T-helper 1 cell treated with Interleukin-12 subunit alpha and Interleukin-12 subunit beta and Interleukin-4 antibody, amounts not matched to agents 30 ng/mL and 1 ng/mL, for 36 hours (primary cell): ENCODE measurements at regions not wholly inside any gene's neighbourhood (a gene's known extent, or its start where the extent isn't known, plus 50 kb on each side); places are given as distances from the start of the nearest gene placed in this dataset.
"Not testable (repeated sequence)": the region's sequence is repeated elsewhere in the genome, so short reads cannot be mapped to it uniquely, and the experiment has no call there.

ENCODE experiments used
- intact Hi-C: fragments of 100-400 bp; cut with micrococcal nuclease; formaldehyde crosslinking; loops from one replicate; pipeline ENCODE4 v1.15.1; 2024

DNA sequence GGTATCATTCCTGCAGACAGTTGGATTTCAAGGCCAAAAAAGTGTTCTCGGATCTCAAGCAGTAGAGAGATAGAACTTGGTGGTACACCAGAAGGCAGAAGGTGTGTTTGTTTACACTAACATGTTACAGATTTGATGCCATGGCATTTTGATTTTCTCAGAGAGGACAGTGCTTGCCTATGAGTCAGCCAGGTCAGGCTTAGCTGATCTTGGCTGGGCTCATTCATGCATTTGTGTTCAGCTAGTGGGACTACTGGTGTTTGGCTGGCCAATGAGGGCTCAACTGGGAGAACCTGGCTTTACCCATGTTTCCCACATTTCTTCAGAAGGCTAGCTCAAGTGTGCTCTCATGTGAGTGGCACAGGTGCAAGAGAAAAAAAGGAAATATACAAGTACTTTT, 162.0 kb downstream of the C1D start:
- intact Hi-C loops: no loop called here

DNA sequence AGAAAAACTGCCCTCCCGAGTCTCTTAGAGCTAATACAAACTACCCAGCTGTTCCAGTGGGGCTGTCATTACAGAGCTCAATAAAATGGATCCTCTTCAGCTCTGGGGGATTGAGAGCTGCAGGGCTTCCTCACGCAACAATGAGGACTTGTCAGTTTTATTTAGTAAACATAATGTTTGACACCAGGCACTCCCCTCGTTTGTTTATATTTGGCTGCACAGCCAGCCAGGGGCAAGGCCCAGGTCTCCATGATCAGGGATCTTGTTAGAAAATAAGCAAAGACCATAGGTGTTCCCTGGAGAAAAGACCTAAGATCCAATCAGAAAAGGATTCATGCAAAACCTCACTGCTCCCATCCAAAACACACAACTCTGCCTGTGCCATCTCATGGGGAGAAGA, 158.2 kb downstream of the C1D start:
- intact Hi-C loops: no loop called here

DNA sequence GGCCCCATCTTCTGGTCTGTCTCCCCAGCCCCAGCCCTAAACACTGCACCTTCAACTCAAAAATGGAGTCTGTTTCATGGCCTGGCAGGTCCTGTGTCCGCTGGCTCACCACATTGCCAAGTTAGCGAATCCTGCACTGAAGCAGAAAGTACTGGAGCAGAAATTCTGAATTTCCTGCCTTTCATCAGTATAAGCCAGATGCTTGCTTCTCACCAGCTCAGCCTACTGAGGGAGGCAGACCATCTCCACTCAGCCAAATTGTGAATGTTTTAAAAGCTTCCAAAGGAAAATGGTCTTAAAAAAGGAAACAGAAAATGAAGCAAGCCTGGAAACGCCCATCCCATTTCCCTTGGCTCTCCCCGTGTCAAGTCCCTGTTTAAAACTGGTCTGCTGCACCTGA, 157.8 kb downstream of the C1D start:
- intact Hi-C loops: no loop called here

DNA sequence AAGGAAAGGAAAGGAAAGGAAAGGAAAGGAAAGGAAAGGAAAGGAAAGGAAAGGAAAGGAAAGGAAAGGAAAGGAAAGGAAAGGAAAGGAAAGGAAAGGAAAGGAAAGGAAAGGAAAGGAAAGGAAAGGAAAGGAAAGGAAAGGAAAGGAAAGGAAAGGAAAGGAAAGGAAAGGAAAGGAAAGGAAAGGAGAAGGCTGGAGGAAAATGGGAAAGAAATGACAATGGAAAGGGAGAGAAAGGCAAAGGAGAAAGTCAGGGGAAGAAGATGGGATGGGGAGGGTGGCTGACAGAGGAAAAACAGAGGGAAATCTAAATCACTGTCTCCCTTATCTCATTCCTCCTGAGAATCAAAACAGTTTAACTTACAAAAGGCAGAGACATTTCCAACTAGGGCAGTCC, 156.3 kb downstream of the C1D start:
- intact Hi-C loops: not testable (repeated sequence)

DNA sequence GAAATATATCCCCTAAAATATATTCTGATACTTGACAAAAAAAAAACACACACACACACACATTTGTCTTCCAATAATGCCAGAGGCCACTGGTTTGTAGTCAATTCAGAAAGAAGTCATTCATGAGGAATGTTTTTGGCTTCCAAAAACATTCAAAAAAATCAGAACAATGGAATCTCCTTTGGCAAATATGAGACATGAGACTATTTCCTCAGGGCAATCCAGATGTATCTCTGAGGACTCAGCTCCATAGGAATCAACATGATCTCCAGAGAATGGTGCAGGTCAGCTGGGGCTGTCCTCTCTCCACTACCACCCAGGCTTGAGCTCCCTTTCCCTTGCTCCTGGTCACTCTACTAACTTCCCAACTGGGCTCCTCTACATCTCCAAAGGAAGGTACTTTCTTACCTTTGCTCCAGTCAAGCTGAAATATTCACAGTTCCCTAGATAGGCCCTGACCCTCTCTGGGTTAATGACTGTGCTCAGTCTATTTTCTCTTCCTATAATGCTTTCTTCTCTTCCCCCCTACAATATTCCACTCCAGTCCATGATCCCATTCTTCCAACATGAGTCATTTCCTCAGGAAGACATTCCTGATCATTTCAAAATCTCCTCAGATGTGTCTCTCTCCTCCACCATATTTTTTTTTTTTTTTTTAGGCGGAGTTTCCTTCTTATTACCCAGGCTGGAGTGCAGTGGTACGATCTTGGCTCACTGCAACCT, 145.3 kb downstream of the C1D start:
- intact Hi-C loops: no loop called here

DNA sequence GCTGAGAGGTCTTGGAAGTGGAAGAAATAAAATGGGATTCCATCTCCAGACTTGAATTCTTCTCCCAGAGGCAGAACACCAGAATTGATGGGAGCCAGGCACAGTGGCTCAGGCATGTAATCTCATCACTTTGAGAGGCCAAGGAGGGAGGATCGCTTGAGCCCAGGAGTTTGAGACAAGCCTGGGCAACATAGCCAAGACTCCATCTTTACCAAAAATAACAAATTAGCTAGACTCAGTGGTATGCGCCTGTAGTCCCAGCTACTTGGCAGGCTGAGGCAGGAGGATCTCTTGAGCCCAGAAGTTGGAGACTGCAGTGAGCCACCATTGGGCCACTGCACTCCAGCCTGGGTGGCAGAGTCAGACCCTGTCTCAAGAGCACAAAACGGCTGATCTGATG, 144.3 kb downstream of the C1D start:
- intact Hi-C loops: no loop called here

DNA sequence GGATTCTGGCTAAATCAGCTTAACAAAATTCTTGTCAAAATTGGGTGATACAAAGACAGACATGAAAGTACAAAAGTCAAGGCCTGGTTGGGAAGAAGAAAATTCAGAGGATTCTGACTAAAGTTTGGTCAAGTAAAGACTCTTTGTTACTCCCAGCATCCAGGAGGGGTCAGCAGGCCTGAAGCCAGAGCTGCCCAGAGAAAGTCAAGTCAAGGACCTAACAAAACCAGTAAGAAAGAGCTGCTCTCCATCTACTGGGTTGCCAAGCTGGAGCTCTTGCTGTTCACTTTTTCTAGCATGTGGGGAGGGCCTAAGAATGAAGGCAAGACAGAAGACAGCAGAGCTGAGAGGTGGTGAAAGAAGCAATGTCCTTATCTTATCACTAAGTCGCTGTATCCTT, 143.3 kb downstream of the C1D start:
- intact Hi-C loops: no loop called here

DNA sequence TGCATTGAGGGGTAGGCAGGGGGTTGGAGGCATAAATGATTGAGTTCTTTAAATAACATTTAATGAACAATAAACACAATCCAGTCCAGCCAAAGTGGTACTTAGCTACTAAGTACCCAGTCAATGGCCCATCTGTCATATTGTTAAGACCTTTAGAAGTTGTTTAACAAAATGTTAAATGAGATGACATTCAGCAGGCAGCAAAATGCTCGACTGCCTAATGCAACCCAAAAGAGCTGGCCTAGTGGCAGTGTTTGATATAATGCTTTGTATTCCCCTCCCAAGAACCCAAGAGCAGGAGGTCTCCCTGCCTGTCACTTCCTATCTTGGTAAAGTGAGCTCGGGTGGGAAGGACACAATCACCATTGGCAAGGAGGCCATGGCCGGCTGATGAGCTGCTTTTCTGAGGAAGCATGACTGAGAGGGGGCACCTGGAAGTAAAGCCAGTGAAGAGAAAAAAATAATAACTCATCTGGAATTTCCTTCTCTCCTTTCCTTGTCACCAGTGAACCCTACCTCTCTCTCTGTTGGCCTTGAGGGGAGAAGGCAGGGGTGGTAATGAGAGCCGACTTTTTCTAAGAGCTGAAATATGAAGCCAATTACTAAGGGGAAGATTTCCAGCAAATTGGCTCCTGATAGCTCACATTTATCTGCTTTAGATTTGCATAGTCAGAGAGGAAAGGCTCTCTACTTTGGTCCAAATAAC, 140.6 kb downstream of the C1D start:
- intact Hi-C loops: no loop called here

DNA sequence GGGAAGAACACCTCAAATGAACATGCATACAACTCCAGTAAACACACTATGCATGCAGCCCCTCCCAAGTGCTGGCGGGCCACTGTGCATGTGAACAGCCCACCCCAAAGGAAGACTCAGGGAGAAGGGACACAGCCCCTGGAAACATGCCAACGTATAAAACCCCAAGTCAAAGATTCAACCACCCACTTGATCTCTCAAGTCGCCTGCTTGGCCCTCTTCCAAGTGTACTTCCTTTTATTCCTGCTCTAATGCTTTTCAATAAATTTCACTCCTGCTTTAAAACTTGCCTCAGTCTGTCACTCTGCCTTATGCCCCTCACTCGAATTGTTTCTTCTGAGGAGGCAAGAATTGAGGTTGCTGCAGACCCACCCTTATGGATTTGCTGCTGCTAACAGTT, 139.1 kb downstream of the C1D start:
- intact Hi-C loops: no loop called here

DNA sequence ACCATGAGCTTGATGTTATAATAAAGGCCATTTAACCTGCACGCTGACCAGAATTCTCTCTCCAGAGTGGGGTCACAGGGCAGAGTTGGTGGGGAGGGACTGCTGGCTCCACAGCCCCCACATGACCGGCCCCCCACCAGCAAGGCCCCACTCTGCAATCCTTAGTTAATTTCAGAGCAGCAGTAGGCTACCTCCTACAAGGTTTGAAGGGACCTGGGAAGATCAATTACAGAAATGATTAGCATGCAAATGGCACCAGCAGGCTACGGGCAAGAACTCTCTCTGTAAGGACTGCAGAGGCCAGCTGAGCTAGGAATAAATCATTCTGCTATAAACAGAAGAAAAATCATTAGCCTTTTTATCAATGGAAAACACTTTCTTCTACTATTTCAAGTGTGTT, 135.3 kb downstream of the C1D start:
- intact Hi-C loops: no loop called here

DNA sequence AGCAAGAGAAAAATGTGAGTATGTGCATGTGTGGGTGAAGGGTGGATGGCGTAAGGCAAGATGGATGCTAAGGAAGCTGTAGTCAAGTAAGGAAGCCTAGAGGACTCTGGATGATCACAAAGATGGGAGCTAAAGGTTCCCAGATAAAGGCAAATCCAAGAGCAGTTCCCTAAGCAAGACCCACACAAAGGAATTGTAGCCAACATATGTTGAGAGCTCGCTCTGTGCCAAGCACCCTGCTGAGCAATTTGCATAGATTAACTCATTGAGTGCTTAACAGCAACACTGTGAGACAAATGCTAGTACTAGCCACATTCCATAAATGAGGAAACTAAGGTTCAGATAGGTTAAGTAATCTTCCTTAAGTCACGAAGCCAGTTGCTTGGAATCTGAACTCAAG, 132.6 kb downstream of the C1D start:
- intact Hi-C loops: no loop called here

DNA sequence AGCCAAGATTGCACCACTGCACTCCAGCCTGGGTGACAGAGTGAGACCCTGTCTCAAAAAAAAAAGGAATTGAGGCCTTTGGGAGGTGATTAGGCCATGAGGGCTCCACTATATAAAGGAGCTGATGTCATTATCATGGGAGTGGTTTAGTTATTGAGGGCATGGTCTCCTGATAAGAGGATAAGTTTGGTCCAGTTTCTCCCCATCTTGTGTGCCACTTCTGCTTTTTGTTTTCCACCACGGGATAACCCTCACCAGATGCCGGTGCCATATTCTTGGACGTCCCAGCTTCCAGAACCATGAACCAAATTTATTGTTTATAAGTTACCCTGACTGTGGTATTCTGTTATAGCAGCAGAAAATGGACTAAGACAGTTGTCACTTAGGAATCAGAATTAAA, 125.8 kb downstream of the C1D start:
- intact Hi-C loops: no loop called here

DNA sequence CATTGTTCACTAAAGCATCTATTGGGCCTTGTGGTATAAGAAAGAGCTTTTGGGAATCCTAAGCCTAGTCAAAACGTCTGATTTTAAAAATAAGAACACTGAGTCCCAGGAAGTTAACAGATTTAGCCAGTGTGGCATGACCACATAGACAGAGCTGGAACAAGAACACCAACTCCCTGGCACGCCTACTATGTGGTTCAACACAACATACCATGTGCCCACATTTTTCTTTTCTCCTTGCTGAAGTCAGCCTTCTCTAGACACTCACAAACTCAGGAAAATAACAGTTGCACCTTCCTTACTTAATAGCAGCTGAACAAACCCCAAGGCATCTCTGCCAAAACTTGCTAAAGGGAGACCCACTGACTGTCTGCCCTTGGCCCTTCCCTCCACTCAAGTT, 124.8 kb downstream of the C1D start:
- intact Hi-C loops: no loop called here

DNA sequence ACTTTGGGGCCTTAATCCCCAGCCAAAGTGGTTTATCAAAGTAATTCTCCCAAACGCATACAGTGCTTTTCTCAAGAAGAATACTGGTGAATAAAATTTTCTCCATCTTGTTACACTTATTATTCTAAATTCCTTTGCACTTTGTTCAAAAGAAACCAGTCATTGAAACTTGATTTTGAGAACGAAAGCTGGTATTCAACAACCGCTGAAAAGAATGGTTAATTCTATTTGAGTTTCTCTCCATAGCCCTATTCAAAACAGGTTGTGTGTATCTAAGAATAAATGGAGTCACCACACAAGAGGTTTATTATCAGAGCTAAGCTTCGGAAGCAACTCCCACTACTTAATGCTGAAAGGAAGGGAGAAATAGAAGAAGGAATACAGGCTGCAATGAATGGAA, 117.7 kb downstream of the C1D start:
- intact Hi-C loops: no loop called here

DNA sequence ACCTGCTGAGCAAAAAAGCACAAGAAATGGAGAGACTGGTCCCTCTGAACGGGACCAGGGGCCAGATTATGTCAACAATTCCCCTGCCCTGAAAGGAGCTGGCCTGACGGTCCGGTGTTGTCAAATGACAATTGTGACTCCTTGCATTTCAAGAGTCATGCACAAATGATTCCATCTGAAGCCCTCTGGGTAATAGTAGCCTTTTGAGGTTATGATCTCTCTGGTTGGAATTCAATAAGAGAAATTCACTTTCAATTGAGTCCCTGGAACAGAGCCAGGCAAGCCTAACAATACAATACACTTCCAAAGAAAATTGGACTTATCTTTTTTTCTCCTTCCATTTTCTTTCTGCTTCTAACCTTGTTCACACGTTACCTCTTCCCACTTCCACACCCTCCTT, 116.9 kb downstream of the C1D start:
- intact Hi-C loops: no loop called here

DNA sequence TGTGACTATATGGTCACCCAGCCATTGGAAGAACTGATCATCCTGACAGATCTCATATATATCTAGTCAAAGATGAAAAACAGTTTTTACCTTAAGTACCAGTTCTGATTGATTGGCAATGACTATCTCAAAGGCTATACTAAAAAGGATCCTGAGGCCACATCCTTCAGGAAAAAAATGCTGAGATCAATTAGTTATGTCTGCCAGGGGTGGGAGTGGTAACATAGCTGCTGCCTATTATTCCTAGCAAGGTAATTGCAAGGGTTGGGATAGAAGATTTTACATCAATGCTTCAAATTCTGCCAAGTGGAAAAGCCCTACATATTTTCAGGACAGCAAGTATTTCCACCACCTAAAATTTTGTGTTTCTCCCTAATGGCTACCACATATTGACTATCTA, 114.7 kb downstream of the C1D start:
- intact Hi-C loops: no loop called here

DNA sequence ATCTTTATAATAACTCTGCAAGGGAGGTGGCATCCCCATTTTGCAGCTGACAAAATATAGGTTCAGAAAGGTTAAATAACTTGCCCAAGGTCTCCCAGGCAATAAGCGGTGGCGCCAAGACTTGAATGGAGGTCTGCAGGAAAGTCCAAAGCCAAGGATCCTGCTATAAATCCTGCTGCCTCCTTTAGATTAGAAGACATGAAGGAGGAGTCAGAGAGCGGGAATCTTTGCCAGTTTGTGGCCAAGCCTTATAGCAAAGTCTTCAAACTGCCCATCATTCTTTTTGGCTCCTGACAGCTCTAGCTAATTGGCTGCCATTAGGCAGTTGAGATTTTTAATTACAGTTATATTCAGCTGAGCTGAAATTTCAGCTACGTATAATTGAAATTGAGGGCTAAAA, 114.3 kb downstream of the C1D start:
- intact Hi-C loops: no loop called here

DNA sequence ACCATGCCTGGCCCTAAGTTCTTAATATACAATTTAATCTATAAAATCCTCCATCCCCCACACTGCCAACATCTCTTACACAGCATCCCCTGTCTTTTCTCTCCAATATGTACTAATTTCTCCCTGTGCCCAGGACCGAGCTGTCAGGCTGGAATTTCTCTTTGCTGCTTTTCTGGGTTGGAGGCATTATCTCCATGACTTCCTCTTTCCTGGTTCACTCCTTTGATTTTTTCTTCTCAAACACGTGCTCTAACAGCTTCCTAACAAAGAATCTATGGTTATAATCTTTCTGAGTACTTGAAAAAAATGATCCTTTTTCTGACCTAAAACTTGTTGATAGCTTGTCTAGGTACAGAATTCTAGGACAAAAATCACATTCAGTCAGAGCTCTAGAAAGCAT, 112.8 kb downstream of the C1D start:
- intact Hi-C loops: no loop called here

DNA sequence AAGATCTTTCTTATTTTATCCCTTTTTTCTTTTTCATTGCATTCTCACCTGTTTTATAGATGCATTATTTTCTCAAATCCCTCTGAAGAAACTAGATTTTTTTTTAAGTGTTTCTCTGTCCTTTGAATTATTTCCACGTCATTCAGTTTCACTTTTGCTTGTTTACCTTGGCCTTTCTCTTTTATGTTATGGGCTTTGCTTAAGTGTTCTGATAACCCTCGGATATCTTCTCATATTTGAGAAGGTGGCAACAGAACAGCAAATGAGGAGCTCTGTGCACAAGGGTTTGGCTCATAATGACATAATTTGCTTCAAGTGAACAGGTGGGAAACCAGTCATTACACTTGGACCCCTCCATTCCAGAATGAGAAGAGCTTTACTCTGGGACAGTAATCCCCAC, 111.9 kb downstream of the C1D start:
- intact Hi-C loops: no loop called here

DNA sequence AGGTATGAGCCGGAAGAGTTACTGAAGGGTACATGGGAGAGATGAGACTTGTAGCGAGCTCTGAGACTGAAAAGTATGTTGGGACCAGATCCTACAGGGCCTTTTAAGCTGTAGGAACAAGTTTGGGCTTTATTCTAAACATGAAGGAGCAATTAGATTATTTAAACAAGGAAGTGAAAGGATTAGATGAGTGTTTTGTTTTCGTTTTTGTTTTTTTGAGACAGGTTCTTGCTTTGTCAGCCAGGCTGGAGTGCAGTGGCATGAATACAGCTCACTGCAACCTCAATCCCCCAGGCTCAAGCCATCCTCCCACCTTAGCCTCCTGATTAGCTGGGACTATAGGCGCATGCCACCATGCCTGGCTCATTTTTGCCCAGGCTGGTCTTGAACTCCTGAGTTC, 110.7 kb downstream of the C1D start:
- intact Hi-C loops: no loop called here

DNA sequence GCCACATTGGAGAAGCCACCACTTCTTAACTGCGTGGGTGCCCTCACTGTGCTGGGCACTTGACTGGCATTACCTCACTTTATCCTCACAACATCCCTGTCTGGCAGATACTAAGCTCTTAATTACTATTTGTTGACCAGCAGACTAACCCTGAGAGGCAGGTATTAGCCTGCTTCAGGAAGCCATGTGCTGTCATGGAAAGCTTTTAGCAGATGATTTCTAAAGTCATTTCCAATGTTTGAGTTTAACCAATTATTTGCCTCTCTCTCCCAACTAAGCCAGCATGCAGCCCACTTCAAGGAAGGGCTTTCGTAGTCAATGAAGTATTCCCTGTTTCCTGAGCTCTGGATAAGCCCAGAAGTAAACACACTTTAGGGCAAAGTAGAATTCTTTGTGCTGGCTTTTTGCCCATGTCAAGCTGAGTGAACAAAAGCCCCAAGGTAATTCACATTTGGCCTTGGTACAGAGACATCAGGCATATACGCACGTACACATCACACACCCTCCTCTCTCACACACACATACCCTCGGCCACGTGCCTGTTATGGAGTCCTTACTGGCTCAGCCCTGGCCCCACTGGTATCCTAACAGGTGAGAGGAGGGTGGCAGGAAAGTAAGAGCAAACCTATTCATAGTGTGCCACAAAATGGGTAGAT, 108.6 kb downstream of the C1D start:
- intact Hi-C loops: no loop called here

DNA sequence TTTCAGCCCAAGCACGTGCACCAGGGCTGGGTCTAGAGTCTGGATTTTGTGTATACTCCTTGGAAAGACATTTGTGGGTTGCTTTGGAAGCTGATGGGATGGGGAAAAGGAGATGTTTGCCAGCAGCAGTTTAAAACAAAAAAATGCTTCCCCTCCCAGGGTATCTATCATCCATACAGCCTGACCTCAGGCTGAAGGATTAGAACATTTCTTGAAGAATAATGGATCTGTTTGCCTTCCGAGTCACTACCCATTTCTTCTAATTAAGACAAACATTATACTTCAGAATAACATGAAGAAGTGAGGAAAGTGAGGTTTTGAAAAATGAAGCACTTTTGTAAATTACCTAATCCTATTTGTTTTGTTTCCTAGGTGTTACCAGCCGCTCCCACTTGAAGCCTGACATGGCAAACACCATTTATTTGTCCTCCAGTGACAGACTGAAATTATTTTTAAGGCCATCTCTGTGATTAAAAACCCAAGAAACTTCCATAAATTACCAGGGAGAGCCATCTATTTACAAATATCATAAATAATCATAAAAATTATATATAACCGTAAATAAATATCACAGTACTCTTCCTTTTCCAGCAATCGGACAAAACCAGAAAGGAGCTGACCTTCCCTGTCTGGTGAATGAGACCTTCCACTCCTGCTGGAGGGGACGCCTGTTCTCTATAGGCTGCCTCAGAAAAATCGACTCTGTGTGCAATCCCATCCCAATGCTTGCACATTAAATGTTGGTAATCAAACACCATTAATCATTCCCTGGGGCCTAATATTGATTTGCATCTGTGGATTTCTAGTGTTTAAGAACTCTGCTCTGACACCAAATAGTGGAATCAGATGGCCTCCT, 106.8 kb downstream of the C1D start:
- intact Hi-C loops: no loop called here
